Astrocyte of the cerebellum (primary cell): ENCODE measurements at regions not wholly inside any gene's neighbourhood (a gene's known extent, or its start where the extent isn't known, plus 50 kb on each side); places are given as distances from the start of the nearest gene placed in this dataset.

ENCODE experiments used
- DNase-seq: peaks from one replicate; pipeline ENCODE4 v3.0.0-alpha.2; 2011; ENCODE audit warnings: low read depth
- H3K4me3 ChIP-seq: 2 replicates; pipeline ENCODE4 v1.5.1; 2011; ENCODE audit warnings: mild to moderate bottlenecking, low read depth, low read length, moderate library complexity
- CTCF ChIP-seq: IDR thresholded peaks from 2 replicates; pipeline ENCODE4 v1.5.1; 2012; ENCODE audit warnings: low read length, low read depth, moderate library complexity, mild to moderate bottlenecking; ENCODE audit errors: missing control alignments
- in situ Hi-C: cut with HindIII; loops from 2 replicates; pipeline ENCODE4 v1.10.0; 2017; ENCODE audit warnings: low sequenced_read_pairs

GRCh38 chr1:72724951-72725861, 442.9 kb upstream of the NEGR1 start:
- in situ Hi-C loops = no loop called here
- no peak for DNase-seq
- no peak overlapping the region for H3K4me3 ChIP-seq
- no peak for TF ChIP-seq CTCF

- H3K4me3 ChIP-seq = no peak overlapping the region
- DNase-seq = no peak
- in situ Hi-C loops = no loop called here
- no peak for TF ChIP-seq CTCF
Observed at GRCh38 chr1:72705921-72706320, 423.6 kb upstream of the NEGR1 start.

GRCh38 chr1:72704841-72705477, 422.6 kb upstream of the NEGR1 start:
- no peak for DNase-seq
- no peak for TF ChIP-seq CTCF
- H3K4me3 ChIP-seq = no peak overlapping the region
- in situ Hi-C loops = no loop called here

GRCh38 chr1:72697410-72697809, 415.1 kb upstream of the NEGR1 start:
- no peak for DNase-seq
- in situ Hi-C loops = no loop called here
- no peak overlapping the region for H3K4me3 ChIP-seq
- no peak for TF ChIP-seq CTCF

- in situ Hi-C loops = no loop called here
- TF ChIP-seq CTCF = no peak
- H3K4me3 ChIP-seq = no peak overlapping the region
- DNase-seq = no peak
Observed at GRCh38 chr1:72693899-72694298, 411.6 kb upstream of the NEGR1 start.

GRCh38 chr1:72693376-72693775, 411.0 kb upstream of the NEGR1 start:
- TF ChIP-seq CTCF = no peak
- H3K4me3 ChIP-seq = no peak overlapping the region
- in situ Hi-C loops = no loop called here
- no peak for DNase-seq
